ENCODE measurements at regions not wholly inside any gene's neighbourhood (a gene's known extent, or its start where the extent isn't known, plus 50 kb on each side); places are given as distances from the start of the nearest gene placed in this dataset.

DNA sequence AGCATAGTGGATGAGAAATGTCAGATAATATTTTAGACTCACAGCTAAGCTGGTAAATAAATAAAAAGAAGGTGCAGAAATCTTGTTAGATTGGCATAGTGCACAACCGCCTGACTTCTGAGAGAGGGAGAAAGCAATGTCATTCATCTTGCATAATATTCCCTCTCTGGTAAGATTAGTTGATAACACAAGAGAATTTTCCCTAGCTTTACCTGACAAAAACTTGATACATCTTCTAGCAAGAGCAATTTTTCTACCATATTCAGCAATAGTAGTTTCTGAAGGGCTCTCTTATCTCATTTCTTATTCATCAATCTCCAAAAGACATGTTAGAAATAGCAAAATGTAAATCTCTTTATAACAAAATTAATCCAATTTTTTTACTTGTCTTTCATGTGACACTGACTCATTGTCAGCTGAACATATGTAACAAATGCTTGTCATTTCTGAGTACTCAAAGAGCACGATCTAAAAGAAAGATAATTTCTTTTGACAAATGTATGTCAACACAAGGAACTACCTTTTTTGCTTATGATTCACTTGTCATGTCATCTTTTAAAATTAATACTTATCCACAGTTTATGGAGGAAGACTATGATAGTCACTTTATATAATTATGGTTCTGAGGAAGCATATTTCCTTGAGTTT is 240.0 kb downstream of the ARAP2 start:
- no peak for DNase-seq

DNA sequence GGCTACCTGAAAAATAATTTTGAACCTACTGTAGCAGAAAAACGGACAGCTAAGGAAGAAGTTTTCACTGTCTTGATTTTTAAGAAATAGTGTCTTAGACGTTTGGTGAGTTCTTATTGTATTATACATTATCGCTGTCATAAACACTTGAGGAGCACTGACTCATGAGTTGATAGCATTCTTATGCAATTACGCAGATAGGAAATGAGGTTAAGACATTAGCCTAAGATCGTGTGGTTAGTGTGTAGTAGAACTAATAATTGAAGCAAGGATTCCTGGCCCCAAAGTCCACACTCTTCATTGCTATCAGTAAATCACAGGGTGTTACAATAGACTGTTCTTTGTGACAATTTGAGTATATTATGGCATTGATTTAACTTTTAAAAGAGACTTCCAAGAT is 238.1 kb downstream of the ARAP2 start:
- DNase-seq = no peak

DNA sequence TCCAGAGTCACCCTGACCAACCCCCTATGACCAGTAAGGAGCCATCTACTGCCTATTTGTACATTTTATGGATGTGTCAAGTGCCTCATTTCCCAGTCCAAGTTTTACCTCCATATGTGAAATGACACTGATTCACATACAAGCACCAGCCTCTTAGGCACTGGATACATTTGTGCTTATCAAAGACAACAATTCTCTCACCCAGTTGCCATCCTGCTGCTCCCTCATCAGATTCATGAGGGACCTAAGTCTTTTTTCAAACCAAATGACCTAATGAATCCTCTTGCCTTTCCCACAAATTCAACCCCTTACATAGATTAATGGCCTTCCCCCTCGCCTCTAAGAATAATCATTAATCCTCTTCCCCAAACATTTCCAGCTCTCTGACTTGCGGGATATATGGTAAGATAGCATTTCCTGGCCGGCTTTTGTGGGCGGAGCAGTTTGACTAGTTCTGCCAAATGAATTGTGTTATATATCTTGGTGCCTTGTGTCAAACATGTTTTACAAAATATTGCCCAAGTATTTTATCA is 233.9 kb downstream of the ARAP2 start:
- DNase-seq = no peak

DNA sequence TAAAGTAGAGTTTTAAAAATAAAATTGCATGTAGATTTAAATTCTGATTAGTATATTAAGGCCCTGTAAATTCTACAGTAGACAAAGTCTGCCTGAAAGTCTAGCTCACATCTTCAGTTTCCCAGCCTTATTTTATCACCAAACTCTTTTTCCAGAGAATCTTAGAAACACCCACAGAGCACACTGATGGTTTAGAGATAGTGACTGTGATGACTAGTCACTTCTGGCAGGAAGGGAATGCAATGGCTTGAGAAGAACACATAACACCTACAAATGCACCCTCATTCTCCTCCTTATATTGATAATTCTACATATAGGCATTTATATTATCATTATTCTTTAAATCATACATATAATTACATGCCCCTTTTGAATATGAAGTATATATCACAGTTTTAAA is 232.9 kb downstream of the ARAP2 start:
- no peak for DNase-seq

DNA sequence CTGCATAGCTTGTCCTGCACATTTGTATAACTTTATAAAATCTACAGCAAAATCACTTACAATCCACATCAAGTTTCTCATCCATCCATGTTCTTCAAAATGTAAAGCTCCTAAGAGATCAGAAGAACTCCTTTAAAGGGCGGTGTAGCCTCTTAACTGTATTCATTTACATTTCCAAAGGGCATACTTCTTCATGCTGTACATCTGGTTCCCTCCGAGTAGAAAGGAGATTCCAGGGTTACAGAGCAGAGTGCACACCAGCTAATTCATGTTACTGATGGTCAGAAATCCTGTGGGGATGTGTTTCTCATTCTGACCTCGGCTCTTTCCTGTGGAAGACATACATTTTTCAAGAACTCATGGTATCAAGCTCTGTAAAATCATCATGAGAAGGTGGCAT is 231.8 kb downstream of the ARAP2 start:
- no peak for DNase-seq

DNA sequence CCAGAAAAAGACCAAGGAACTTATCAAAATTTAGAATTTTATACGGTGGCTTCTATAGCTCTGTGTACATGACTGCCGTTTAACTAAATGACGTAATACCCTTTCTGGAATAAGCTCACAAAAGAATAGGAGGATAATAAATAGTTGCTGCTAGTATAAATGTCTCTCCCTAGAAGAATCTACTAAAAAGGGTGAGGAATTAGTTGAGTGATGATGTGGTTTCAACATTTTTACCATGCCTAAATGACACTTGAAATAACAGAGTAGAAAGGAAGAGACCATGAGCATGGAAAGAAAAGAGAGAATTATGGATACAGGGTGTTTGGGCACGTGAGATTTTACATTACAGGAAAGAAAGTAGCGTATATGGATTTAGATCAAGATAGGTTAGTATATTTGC is 231.1 kb downstream of the ARAP2 start:
- no peak for DNase-seq
